Fibroblast of gingiva (primary cell): ENCODE measurements at regions not wholly inside any gene's neighbourhood (a gene's known extent, or its start where the extent isn't known, plus 50 kb on each side); places are given as distances from the start of the nearest gene placed in this dataset.
"Not testable (repeated sequence)": the region's sequence is repeated elsewhere in the genome, so short reads cannot be mapped to it uniquely, and the experiment has no call there.

Experiments
- DNase-seq: peaks from one replicate; pipeline ENCODE4 v3.0.0-alpha.2; 2011; ENCODE audit warnings: low read depth

GRCh38 chr4:52373650-52374049 lies 285.5 kb downstream of the USP46 start:
- DNase-seq = no peak

GRCh38 chr4:52374877-52375276 lies 284.2 kb downstream of the USP46 start:
- DNase-seq = no peak

GRCh38 chr4:52376132-52376704 lies 282.9 kb downstream of the USP46 start:
- DNase-seq = peak; percentile 55

- no peak for DNase-seq
Observed at GRCh38 chr4:52377563-52377962, 281.5 kb downstream of the USP46 start.

GRCh38 chr4:52407545-52407944 lies 251.6 kb downstream of the USP46 start:
- DNase-seq = no peak

GRCh38 chr4:52408032-52408431 lies 251.1 kb downstream of the USP46 start:
- DNase-seq = no peak

GRCh38 chr4:52408471-52408870 lies 250.6 kb downstream of the USP46 start:
- DNase-seq = no peak

- DNase-seq = not testable (repeated sequence)
Observed at GRCh38 chr4:52409766-52410165, 249.3 kb downstream of the USP46 start.

GRCh38 chr4:52410971-52411370 lies 248.1 kb downstream of the USP46 start:
- DNase-seq = no peak

GRCh38 chr4:52420330-52420729 lies 238.8 kb downstream of the USP46 start:
- no peak for DNase-seq

- DNase-seq = peak; percentile 85
Observed at GRCh38 chr4:52421811-52422213, 237.3 kb downstream of the USP46 start.

GRCh38 chr4:52423967-52424366 lies 235.1 kb downstream of the USP46 start:
- DNase-seq = peak; percentile 8

GRCh38 chr4:52425751-52426326 lies 233.3 kb downstream of the USP46 start:
- DNase-seq = no peak

- no peak for DNase-seq
Observed at GRCh38 chr4:52431410-52431809, 227.7 kb downstream of the USP46 start.

GRCh38 chr4:52431869-52432268 lies 227.2 kb downstream of the USP46 start:
- DNase-seq = no peak

- not testable (repeated sequence) for DNase-seq
Observed at GRCh38 chr4:52442524-52442923, 216.6 kb downstream of the USP46 start.

- no peak for DNase-seq
Observed at GRCh38 chr4:52472444-52472843, 186.7 kb downstream of the USP46 start.

- no peak for DNase-seq
Observed at GRCh38 chr4:52477191-52477780, 181.8 kb downstream of the USP46 start.

- DNase-seq = no peak
Observed at GRCh38 chr4:52483186-52483890, 175.8 kb downstream of the USP46 start.

GRCh38 chr4:52507774-52508173 lies 151.3 kb downstream of the USP46 start:
- DNase-seq = no peak

GRCh38 chr4:52510939-52511565 lies 148.0 kb downstream of the USP46 start:
- DNase-seq = no peak

GRCh38 chr4:52511825-52512224 lies 147.3 kb downstream of the USP46 start:
- DNase-seq = no peak

GRCh38 chr4:52512291-52512690 lies 146.8 kb downstream of the USP46 start:
- DNase-seq = no peak
